Middle frontal gyrus (tissue), 1 donor: ENCODE measurements at regions not wholly inside any gene's neighbourhood (a gene's known extent, or its start where the extent isn't known, plus 50 kb on each side); places are given as distances from the start of the nearest gene placed in this dataset.

Experiments
- DNase-seq: peaks from one replicate; pipeline ENCODE4 v3.0.0-alpha.2; 2015; ENCODE audit warnings: low spot score; ENCODE audit errors: extremely low spot score

DNA sequence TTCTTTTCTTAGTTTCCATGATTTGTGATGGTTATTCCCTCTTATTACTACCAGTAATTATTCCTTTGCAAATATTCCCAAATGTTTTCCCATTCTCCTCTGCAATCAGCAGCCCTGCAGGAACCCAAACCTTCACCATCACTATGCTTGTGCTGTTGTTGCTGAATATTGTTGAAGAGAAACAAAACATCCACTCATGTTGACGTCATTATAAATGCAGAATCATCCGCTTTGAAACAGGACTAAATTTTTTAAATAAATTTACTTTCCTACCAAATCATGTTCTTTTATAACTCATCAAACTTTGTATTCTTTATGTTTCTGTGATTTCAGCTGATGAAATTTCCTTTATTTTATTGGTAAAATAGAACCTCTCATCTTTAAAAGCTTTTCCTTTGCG, 787.0 kb upstream of the B3GALT2 start:
- DNase-seq = no peak

DNA sequence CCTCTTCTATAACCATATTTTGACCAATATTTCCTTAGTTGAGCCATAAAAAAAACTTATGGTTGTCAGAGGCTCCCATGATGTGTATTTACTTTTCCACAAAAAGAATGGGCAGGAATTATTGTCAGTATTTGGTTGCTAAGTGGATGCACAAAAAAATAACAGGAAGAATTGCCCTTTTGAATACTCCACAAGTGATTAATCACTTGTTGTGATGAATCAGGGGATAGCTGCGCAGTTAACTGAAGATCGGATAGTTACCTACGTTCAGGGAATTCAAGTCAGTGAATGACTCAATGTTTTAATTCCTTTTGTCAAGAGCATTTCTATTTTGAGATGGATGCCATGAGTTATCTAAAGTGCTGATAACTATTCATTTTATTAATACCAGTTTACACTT, 785.2 kb upstream of the B3GALT2 start:
- no peak for DNase-seq

DNA sequence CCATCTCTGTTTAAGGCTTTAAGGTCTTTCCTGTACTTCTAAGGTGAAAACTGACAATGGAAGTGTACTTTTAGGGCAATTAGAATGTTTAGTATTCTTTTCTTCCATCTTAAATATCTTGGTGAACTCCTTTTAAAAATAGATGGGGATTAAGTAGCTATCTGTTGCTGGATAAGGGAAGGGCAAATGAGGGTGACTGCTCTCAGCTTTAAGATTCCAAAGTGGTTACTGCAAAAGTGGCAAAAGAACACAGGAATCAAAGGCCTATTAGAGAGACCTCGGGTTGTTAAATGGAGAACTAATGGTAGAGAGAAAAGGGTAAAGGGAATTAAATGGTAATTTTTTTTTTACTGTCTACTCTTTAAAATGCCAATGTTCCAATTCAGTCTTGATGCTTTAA, 774.1 kb upstream of the B3GALT2 start:
- no peak for DNase-seq

DNA sequence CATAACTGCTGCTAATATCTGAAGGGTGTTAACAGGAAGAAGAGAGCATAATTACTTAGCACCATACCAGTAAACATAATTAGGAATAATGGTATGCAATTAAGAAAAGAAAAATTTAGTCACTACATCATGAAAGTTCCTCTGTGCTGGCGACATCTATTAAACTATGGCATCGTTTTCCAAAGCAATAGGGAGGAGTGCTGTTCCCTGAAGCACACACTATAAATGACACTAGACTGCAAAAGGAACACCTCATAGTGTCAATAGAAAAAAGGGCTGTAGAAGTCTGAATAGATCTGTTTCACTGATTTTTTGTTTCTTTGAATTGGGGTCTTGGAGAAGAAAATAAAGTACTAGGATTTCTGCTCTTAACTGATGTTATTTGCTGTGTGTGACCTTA, 773.6 kb upstream of the B3GALT2 start:
- no peak for DNase-seq

DNA sequence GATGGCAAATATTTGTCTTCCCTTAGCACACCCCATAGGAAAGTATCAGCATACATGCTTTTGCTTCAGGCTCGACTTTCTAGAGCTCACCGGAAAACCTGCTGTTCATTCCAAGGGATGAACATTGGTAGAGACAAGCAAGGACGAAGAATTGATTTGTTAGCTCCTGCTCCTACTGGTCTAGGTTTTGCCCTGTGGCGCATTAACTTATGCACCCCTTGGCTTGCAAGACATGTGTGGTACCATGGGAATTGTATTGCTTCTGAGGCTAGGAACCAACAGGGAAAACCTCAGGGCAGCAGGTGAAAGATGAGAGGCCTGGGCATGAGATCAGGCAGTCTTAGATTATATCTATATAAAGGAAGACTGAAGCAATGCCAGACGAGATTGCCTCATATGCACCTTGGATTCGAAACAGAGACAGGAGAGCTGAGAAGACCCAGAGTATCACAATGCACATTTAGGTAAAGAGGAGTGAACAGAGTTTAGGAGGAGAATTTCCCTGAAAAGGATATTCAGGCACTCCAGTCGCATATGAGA, 771.2 kb upstream of the B3GALT2 start:
- DNase-seq = no peak

DNA sequence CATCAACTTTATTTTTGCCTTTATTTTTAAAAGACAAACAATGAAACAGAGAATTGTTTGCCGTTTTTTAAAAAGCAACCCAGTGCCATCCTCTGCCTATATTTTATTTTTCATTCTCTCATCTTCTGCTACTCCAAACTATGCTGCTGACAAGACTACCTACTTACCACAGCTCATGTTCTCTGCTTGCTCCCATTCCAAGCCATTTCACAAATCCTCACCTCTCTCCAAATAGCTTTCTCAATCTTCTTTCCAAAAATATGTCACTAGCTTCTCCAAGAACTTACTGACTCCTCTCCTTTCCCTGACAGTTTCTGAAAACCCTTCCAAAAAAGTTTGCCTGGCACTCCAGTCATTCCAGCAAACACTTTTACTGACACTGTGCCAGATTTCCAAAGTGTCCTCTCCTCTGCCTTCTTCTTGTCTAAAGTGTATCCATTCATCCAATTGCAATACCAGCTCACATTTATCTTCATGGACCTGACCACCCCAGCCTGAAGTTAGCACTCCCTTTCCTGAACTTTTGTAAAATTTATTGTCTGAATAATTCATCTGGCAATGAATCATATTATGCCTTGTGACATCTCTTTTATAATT, 766.5 kb upstream of the B3GALT2 start:
- DNase-seq = no peak

DNA sequence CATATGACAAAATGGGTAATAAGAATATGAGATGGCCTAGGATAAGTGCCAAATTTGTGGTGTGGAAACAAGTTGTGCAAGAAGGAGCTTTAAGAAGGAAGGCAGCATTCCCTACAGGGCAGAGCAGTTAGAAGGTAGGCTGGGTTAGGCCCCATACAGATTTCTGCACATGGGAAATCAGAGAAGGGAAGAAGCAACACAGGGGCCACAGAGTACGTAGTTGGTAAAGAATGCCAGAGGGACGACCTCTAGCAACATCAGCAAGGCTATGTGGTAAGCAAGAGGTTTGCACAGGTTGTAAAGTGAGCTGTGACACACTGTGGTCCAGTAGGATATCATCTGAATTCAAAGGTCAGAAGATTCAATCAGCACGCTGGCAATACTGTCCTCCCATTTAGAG, 765.6 kb upstream of the B3GALT2 start:
- no peak for DNase-seq

DNA sequence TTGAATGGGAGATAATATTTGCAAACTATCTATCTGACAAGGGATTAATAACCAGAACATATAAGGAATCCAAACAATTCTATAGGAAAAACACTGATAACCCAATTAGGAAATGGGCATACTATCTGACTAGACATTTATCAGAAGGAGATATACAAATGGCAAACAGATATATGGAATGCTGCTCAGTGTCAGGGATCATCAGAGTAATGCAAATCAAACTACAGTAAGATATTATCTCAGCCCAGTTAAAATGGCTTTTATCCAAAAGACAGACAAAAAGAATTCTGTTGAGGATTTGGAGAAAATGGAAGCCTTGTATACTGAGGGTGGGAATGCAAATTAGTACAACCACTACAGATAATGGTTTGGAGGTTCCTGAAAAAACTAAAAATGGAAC, 758.0 kb upstream of the B3GALT2 start:
- no peak for DNase-seq

DNA sequence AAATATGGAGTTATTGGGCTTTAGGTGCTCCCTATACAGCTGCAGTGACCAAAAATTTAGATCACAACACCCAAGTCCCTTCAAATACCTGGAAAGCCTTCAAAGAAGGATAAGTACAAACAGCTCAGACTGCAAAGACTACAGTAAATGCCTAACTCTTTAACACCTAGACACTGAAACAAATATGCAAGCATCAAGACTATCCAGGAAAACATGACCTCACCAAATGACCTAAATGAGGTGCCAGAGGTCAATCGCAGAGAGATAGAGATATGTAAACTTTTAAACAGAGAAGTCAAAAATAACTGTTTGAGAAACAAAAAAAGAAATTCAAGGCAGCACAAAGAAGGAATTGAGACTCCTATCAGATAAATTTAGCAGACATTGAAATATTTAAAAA, 753.8 kb upstream of the B3GALT2 start:
- DNase-seq = no peak

DNA sequence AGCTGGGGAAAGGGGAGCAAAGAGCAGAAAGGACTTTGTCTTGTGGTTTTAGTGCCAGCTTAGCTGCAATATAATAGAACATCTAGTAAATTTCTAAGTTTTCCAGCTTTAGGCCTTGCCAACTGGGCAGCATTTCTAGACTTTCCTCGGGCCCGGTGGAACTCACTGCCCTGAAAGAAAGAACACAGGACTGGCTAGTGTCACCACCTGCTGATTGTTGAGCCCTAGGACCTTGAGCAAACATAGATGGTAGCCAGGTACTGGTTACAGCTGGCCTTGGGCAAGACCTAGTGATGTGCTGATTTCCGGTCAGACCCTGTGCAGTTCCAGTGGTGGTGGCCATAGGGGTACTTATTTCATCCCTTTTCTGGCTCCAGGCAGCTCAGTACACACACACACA, 753.2 kb upstream of the B3GALT2 start:
- DNase-seq = no peak

DNA sequence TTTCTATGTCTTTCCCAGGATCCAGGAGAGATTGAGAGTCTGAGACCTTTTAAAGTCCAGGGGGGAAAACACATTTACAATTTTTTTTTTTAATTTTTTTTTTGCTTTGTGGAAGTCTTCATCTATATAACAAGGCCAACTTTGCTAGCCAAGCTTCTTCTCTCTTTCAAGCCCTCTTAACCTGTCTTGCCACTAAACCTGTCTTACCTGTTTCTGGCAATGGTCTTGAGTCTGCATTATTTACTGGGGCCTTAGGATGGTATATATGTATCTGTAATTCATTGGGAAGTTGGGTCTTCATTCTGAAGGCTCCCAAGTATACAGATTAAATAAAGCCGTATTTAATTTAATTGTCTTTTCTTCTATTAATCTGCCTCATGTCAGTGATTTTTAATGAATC, 750.9 kb upstream of the B3GALT2 start:
- DNase-seq = no peak

DNA sequence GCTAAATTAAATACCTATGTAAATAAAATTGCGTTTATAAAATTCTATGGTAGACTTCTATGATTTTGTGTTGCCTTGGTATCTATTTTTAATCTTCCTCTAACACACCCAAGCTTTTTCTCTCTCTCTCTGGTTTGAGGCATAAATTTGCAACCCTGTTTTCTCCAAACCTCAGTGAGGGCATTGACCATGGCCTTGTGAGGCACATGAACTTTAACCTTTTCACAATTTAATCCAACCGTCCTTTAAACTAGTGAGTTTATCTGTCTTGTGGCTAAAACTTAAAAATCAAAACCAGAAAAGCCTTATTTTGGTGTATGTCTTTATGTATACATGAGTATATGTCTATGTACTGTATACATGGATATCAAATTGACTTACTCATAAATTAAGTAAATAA, 746.6 kb upstream of the B3GALT2 start:
- no peak for DNase-seq

DNA sequence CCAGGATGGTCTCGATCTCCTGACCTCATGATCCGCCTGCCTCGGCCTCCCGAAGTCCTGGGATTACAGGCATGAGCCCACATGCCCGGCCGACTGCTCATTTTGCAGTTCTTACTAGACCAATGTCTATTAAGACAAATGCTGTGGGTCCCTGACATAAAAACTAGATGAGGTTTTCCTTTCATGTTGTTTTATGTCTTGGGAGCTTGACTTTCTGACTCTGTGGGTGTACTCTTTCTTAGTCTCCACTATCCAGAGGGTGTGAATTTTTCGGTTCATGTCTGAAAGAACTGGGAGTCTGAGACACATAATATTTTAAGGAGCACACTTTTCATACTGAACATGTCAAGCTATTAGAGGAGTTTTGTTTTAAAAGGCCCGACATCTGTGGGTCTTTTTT, 744.9 kb upstream of the B3GALT2 start:
- DNase-seq = no peak

DNA sequence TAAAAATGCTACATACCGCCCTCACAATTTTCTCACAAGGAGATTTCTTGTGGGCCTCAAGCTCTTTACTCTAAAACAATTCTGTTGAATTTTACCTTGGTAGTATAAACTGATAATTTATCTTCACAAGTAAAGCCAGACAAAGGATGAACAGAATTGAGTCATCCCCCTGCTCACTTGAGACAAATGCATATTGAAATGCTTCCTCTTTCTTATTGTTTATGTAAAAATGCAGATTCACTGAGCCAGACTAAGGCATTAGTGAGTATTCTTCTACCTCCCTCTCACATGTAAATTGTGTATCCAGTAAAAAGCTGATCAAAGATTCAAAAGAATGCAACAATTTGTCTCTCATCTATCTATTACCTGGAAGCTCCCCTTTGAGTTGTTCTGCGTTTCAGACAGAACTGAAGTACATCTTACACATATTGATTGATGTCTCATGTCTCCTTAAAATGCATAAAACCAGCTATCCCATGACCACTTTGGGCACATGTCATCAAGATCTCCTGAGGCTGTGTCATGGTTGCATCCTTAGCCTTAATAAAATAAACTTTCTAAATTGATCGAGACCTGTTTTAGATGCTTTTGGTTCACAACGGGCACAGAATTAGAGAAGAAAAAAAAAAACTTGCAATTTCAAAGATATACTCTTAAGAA, 743.1 kb upstream of the B3GALT2 start:
- DNase-seq = no peak

DNA sequence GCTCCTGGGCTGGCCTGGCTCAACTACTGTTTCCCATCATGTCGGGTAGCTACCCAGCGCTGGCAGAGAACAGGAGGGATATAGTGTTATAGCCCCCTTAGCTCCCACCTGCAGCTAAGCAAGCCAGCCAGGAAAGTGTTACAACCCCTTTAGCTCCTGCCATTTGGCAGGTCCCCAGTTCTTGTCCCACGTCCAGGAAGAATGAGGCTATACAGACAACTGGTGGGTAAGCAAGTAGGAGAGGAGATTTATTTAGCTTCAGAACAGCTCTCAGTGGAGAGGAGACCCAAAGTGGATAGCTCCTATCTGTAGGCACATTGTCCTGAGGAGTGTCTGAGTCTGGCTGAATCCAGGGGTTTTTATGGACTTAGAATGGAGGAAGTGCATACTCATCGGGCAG, 741.1 kb upstream of the B3GALT2 start:
- no peak for DNase-seq

DNA sequence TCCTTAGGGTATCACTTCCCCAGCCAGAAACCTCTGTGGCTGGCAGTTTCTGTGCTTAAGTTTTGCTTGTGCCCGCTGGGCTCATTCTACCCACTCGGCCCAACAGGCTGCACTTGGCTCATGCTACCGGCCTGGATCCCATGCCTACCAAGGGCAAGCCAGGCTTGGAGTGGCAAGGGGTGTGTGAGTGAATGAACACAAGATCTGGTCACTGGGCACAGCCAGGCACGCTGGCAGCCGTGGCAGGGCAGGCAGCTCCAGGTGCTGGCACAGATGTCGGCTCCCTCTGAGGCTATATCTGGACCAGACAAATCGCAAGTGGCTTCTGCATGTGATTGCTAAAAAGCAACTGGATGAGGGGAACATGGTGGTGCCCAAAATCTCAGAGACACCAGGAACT, 740.5 kb upstream of the B3GALT2 start:
- DNase-seq = no peak

DNA sequence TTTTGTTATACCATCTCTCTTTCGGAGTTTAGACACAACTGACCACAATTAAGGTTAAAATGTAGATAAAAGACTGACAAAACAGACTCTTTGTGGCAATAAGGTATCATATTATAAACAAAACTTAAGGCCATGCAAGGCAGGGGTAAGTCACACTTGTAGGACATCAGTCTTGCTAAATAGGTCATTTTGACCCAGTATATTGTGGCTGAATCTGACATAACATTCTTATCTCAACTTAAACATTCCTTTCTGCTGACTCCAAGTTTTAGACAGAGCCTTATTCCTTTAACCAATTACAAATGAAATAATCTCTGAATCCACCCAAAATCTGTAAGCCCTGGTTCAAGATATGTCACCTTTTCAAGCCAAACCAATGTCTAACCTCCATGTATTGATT, 733.4 kb upstream of the B3GALT2 start:
- no peak for DNase-seq

DNA sequence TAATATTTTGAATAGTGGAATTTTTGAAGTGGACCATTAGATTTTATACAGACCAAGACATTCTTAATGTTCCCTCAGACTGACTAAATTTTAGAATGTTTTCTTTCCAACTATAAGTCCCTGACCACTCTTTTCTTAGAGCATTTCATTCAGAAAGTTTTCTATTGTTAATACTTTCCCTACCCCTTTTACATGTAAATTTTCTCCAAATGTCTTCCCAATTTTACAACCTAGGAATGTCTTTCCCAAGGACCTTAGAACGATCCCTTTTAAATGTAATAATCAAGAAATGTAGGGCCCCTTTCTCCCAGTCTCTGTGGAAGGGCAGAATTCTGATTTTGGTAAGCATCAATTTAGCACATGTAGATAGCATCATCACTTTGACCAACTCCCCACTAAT, 730.0 kb upstream of the B3GALT2 start:
- DNase-seq = no peak

DNA sequence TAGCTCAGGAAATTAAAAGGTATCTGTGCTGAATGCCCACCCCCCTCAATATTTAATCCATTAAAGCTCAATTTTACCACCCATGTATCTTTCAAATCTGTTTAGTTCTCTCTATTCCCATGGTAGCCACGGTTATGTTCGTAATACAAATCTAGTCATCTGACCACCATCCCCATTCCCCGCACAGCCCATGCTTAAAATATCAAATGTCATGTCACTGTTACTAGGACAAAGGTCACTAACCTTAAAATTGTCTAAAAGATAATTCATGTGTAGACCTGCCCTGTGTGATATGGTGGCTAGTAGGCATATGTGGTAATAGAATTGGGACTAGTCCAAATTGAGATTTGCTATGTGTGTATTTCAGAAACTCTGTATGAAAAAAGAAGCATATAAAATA, 728.5 kb upstream of the B3GALT2 start:
- no peak for DNase-seq

DNA sequence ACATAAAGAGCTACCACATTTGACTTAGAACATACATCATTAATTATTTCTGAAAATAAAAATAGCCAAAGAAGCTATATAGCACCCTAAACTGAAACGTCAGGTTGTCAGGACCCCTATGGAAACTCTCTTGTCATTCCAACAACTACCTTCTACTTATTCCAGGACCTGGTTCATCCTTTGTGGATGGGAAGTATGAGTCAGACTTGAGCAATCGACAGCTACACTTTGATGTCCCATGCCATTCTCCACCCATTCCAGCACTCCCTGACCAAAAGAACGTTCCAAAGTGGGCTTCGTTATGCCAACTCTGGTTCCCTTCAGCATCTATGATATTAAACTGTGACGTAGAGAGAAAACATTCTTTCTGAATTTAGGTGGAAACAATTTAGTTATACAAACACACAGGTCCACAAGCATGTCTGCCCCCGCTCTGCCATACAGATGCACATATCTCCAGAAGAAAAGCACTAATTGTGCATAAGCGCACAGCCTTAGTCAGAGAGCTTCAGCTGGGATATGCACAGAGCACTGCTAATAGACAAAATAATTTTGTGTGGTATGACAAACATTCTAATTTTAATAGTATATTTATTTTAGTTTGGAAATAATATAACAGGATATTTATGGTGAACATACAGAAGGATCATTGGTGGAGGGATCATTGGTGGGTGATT, 723.1 kb upstream of the B3GALT2 start:
- DNase-seq = no peak

DNA sequence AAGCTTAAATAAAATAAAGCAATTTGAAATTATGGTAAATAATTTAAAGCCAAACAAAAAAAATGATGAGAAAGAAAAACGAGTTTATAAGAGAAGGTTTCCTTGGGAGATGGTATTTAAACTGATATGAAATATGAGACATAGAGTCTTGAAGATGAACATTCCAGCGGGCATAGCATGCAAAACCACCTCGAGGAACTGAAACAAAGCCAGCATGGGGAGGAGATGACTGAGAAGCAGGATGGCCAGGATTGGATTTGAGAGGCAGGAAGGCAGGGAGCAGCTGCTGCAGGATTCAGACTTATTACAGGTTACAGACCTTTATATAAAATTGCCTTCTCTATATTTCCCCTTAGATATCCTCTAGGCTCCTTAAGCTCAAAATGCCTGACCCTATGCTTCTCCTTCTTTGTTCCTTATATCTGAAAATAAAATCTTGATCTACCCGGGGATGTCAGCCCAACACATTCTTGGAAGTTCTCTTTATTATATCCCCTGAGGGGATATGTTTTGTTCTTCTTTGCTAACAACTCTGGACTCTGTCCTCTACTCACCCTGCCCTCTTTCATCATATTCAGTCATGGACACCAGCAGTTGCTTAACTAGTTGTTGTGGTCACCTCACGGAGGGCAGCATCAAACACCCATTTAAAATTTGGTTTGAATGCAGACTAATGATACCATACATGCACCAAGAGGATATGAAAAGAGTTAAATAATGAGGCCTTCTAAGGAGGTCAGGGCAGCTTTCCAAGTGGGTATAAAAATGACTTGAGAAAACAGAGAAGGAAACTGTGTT, 719.1 kb upstream of the B3GALT2 start:
- no peak for DNase-seq

DNA sequence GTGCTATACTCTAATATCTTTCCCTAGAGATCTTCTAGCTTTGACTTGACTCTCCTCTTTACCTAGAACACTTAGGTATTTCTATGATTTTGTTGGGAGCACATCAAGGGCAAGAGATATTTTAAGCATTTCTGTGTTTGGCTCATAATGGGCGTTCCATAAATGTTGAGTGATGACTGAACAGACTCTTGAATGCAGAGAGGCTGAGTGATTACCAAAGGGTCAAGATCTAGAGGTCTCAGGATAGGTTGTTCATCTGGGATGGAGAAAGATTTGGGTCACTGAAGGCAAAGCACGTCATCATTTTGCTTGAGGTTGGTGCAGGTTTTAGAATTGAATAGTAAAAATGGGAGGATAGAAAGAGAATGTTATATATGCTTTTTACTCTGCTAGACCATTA, 705.4 kb upstream of the B3GALT2 start:
- DNase-seq = no peak
